Tibial nerve (tissue), 4 donors: ENCODE measurements at regions not wholly inside any gene's neighbourhood (a gene's known extent, or its start where the extent isn't known, plus 50 kb on each side); places are given as distances from the start of the nearest gene placed in this dataset.

Source experiments
- CTCF ChIP-seq, 5 experiments: fragments of 200-600 bp in 3 of 5; fragments of 450-650 bp in 2 of 5; sonication (generic) in 3 of 5; IDR thresholded peaks; one replicate each; pipeline ENCODE4 v1.5.1; 2016 to 2019; ENCODE audit warnings: antibody characterized with exemption in 5 of 5, mild to moderate bottlenecking in 3 of 5, moderate library complexity in 2 of 5
- EP300 ChIP-seq, 2 donors: sonication (generic); formaldehyde crosslinking; IDR thresholded peaks; one replicate each; pipeline ENCODE4 v1.6.1; 2017; ENCODE audit warnings: antibody characterized with exemption in 2 of 2, mild to moderate bottlenecking in 1 of 2
- POLR2A ChIP-seq, 2 donors: fragments of 450-650 bp; IDR thresholded peaks; one replicate each; pipeline ENCODE4 v1.6.1; 2017; ENCODE audit warnings: antibody characterized with exemption in 2 of 2, mild to moderate bottlenecking in 2 of 2, moderate library complexity in 2 of 2

DNA sequence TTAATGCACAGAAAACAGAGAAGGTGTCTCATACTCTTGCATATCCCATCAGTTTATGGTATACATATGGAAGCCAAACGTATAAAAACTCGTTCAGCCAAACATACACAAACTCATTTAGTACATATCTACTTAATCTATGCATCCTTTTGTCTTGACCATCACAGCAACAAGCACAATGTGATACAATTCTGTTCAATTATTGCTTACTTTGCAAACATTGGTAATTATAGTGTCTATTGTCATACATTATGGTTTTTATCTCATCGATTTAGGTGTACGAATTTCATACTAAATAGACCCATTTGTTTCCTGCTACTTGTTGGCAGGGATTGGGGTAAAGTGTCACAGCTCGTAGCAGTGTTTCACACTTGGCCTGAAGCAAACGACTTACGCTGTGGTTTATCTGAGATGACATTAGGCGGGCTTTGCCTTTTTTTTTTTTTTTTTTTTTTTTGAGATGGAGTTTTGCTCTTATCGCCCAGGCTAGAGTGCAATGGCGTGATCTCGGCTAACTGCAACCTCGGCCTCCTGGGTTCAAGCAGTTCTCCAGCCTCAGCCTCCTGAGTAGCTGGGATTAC lies 425.9 kb upstream of the JARID2 start:
- TF ChIP-seq CTCF (IDR thresholded peaks at IDR 0.05) (no peak), POLR2A (IDR thresholded peaks at IDR 0.05) (no peak), EP300 (IDR thresholded peaks at IDR 0.05) (no peak)
